Activated gamma-delta T cell (primary cell): ENCODE measurements at regions not wholly inside any gene's neighbourhood (a gene's known extent, or its start where the extent isn't known, plus 50 kb on each side); places are given as distances from the start of the nearest gene placed in this dataset.
"Not testable (repeated sequence)": the region's sequence is repeated elsewhere in the genome, so short reads cannot be mapped to it uniquely, and the experiment has no call there.

Source experiments
- DNase-seq: peaks from one replicate; lab custom pipeline; 2025; lab: John Stamatoyannopoulos, UW

- DNase-seq = no peak
Measured at GRCh38 chr2:239833269-239834109, 191.7 kb downstream of the NDUFA10 start.

- no peak for DNase-seq
Measured at GRCh38 chr2:239832490-239833268, 192.5 kb downstream of the NDUFA10 start.

DNA sequence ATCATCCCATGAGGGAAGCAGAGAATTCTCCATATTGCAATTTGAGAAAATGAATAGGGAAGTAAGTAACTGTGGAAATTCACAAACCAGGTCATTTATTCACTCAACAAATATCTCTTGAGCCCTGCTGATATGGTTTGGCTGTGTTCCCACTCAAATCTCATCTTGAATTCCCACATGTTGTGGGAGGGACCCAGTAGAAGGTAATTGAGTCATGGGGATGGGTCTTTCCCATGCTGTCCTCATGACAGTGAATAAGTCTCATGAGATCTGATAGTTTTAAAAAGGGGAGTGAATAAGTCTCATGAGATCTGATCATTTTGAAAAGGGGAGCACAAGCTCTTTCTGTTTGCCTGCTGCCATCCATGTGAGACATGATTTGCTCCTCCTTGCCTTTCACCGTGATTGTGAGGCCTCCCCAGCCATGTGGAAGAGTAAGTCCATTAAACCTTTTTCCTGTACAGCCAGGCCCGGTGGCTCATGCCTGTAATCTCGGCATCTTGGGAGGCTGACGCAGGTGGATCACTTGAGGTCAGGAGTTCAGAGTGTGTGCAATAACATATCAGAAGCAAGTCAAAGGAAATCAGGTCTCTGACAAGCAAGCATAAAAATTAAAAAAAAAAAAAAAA, 193.2 kb downstream of the NDUFA10 start:
- DNase-seq = no peak

DNA sequence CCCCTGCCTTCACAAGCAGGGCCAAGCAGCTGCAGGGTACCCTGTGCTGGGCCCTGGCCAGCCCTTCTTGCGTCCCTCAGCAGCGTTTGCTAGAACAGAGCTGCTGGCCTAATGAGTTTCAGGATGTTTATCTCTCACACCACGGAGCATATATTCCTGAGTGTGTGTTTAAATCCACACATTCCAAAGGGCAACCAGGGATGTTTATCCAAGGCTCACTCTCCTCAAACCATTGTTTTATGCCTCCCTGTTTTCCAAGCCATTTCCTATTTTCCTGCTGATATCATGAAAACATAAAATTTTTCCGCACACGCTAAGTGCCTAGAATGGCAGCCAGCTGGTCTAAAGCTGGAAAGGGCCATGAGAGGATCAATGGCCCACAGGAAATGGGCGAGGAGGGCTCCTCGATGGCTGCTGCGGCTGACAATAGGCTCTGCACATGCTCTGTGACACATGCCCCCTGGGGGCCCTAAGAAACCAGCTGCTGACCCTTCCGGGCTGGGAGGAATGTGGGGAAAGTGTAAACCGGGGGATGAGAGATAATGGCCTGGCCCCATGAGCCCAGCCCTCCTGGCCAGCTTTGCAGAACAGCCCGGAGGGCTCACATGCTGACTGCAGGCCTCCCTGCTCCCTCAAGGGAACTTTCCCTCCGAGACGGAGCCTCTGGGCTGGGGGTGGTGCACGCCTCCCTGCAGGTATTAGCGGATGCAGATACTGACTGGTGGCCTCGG, 194.0 kb downstream of the NDUFA10 start:
- DNase-seq = no peak

GRCh38 chr2:239830121-239831000, 194.8 kb downstream of the NDUFA10 start:
- no peak for DNase-seq

GRCh38 chr2:239829326-239829725, 195.8 kb downstream of the NDUFA10 start:
- DNase-seq = no peak

- DNase-seq = not testable (repeated sequence)
Measured at GRCh38 chr2:239828973-239829275, 196.2 kb downstream of the NDUFA10 start.

GRCh38 chr2:239828192-239828972, 196.8 kb downstream of the NDUFA10 start:
- no peak for DNase-seq

DNA sequence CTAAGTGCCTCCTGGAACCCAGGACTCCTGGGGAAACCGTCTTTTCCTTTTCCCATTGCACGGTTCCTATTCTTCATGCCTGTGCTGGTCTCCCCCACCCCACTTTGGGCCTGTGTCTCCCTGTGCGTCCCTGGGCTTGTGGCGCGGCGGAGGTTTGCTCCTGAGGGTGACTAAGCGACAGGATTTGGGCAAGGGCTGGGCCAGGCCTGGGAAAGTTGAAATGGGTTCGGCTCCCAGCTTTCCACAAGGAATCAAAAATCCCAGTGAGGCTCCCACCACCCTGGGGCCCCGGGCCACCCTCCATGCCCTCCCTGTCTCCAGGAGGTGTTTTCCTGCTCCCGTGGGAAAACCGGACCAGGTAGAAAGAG, 197.6 kb downstream of the NDUFA10 start:
- no peak for DNase-seq

- DNase-seq = no peak
Measured at GRCh38 chr2:239826786-239827522, 198.2 kb downstream of the NDUFA10 start.

- DNase-seq = no peak
Measured at GRCh38 chr2:239826376-239826775, 198.8 kb downstream of the NDUFA10 start.

GRCh38 chr2:239825705-239825979, 199.5 kb downstream of the NDUFA10 start:
- DNase-seq = no peak

DNA sequence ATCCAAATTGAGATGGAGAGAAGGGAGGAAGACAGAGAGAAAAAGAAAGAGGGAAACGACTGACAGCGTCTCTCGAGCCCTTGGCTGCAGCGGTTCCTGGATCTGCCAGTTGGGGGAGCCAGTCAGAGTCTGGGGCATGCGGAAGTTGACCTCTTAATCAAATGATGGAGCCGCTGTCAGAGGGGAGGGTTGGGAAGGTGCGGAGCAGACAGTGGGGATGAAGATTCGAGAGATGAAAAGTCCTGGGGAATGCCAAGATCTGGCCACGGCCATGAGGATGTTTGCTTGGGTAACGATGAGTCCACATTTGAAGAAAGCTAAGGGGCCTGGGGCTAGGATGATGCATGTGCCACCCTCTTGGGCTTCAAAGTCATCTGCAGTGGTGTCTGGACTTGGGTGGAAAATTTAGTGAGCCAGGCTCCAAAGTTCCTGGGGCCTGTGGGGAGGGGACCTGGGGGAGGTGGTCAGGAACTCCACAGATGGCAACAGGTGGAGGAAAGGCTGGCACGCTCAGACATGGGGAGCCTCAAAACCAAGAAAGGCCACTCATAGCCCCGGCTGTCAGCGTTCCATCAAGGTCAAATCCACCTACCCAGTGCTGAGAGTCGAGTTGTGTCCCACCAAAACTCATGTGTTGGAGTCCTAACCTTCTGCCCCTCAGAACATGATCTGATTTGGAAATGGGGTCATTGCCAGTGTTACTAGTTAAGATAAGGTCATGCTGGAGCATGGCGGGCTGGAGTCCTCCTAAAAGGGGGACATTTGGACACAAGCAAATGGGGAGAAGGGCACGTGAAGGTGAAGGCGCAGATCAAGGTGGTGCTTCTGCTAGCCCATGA, 200.1 kb downstream of the NDUFA10 start:
- DNase-seq = no peak

- no peak for DNase-seq
Measured at GRCh38 chr2:239824046-239824694, 201.0 kb downstream of the NDUFA10 start.

DNA sequence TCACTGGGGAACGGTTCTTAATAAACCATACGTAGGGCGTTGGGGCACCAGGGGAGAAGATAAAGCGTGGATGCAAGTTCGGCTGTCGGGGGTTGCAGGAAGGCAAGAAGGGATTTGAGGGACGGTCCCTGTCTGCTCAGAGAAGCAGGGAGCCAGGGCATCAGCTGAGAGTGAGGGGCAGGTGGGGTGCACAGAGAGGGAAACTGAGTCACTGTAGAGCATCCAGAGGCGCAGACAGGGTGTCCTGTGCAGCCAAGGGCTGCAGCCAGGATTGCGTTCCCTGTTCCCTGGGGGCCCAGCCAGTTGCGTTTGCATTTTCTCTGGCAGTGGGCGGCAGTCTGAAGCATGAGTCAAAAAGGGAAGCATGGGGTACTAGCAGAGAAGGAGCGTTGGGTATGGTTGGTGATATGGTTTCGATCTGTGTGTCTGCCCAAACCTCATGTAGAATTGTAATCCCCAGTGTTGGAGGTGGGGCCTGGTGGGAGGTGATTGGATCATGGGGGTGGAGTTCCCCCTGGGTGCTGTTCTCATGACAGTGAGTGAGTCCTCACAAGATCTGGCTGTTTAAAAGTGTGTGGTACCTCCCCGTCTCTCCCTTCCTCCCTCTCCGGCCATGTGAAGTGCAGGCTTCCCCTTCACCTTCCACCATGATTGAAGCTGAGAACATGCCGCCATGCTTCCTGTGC, 202.9 kb downstream of the NDUFA10 start:
- no peak for DNase-seq

DNA sequence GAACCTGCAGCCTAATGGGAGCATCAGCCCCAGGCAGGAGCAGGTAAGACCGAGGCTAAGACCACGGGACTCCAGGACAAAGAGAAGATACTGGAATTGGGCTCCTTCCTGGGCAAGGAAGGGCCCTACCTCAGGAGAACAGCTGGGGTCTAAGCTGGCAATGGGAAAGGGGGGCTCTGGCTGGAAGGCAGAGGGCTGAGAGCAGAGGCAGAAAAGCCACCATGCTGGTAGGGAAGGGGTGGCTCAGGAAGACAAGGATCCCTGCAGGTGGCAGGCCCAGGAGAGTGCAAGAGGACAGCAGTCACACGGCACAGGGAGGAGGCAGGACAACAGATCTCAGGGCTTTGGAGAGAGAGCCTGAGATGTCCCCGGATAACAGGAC, 203.5 kb downstream of the NDUFA10 start:
- DNase-seq = no peak

GRCh38 chr2:239820836-239821693, 204.1 kb downstream of the NDUFA10 start:
- no peak for DNase-seq
